Ishikawa (cell line): ENCODE measurements at regions not wholly inside any gene's neighbourhood (a gene's known extent, or its start where the extent isn't known, plus 50 kb on each side); places are given as distances from the start of the nearest gene placed in this dataset.

Experiments
- EP300 ChIP-seq: IDR thresholded peaks from 2 replicates; pipeline ENCODE4 v1.6.1; 2012; ENCODE audit warnings: borderline replicate concordance
- RAD21 ChIP-seq: IDR thresholded peaks from 2 replicates; pipeline ENCODE4 v1.6.1; 2012; ENCODE audit warnings: low read depth
- TCF12 ChIP-seq: IDR thresholded peaks from 2 replicates; pipeline ENCODE4 v1.6.1; 2012; ENCODE audit warnings: low read depth
- TEAD4 ChIP-seq: IDR thresholded peaks from 2 replicates; pipeline ENCODE4 v1.6.1; 2012

- no peak for TF ChIP-seq TEAD4
- TF ChIP-seq EP300, result no peak
- TF ChIP-seq RAD21, result no peak
- no peak for TF ChIP-seq TCF12
Measured at GRCh38 chrX:113986427-113986826, 597.5 kb upstream of the HTR2C start.
